Activated CD8-positive, alpha-beta memory T cell treated with anti-CD3 and anti-CD28 coated beads for 24 hours (primary cell): ENCODE measurements at regions not wholly inside any gene's neighbourhood (a gene's known extent, or its start where the extent isn't known, plus 50 kb on each side); places are given as distances from the start of the nearest gene placed in this dataset.

Experiments
- DNase-seq: peaks from one replicate; pipeline ENCODE4 v3.0.0-alpha.2; 2020

- DNase-seq: no peak
Measured at GRCh38 chr2:239538357-239539052, 137.7 kb upstream of the HDAC4 start.

- no peak for DNase-seq
Measured at GRCh38 chr2:239537633-239538356, 137.0 kb upstream of the HDAC4 start.

GRCh38 chr2:239536186-239536585 lies 135.4 kb upstream of the HDAC4 start:
- no peak for DNase-seq

- no peak for DNase-seq
Measured at GRCh38 chr2:239535413-239536144, 134.8 kb upstream of the HDAC4 start.

- DNase-seq: no peak
Measured at GRCh38 chr2:239534581-239535412, 134.0 kb upstream of the HDAC4 start.

- no peak for DNase-seq
Measured at GRCh38 chr2:239533569-239534316, 132.9 kb upstream of the HDAC4 start.

GRCh38 chr2:239532859-239533258 lies 132.0 kb upstream of the HDAC4 start:
- DNase-seq: no peak

GRCh38 chr2:239532250-239532649 lies 131.4 kb upstream of the HDAC4 start:
- DNase-seq: no peak

GRCh38 chr2:239531456-239532241 lies 130.8 kb upstream of the HDAC4 start:
- no peak for DNase-seq

GRCh38 chr2:239530749-239531316 lies 130.0 kb upstream of the HDAC4 start:
- no peak for DNase-seq

- DNase-seq: no peak
Measured at GRCh38 chr2:239529313-239530015, 128.6 kb upstream of the HDAC4 start.

GRCh38 chr2:239528883-239529282 lies 128.1 kb upstream of the HDAC4 start:
- no peak for DNase-seq

GRCh38 chr2:239528146-239528545 lies 127.3 kb upstream of the HDAC4 start:
- no peak for DNase-seq

- no peak for DNase-seq
Measured at GRCh38 chr2:239526666-239527415, 126.0 kb upstream of the HDAC4 start.

GRCh38 chr2:239526038-239526437 lies 125.2 kb upstream of the HDAC4 start:
- no peak for DNase-seq

- DNase-seq: no peak
Measured at GRCh38 chr2:239523954-239524330, 123.1 kb upstream of the HDAC4 start.

- DNase-seq: no peak
Measured at GRCh38 chr2:239523147-239523953, 122.5 kb upstream of the HDAC4 start.

- DNase-seq: no peak
Measured at GRCh38 chr2:239522740-239523119, 121.9 kb upstream of the HDAC4 start.
